Activated CD4-positive, alpha-beta T cell treated with anti-CD3 and anti-CD28 coated beads, Interleukin-2, amount 10 ng/mL, durations not matched to agents 24 days and 14 days (primary cell): ENCODE measurements at regions not wholly inside any gene's neighbourhood (a gene's known extent, or its start where the extent isn't known, plus 50 kb on each side); places are given as distances from the start of the nearest gene placed in this dataset.

ENCODE experiments used
- DNase-seq: peaks from one replicate; pipeline ENCODE4 v3.0.0; 2022
- H3K27ac Mint-ChIP-seq: one replicate; pipeline ENCODE4 v1.8.0; 2022; ENCODE audit warnings: mild to moderate bottlenecking, mixed read lengths
- H3K27me3 Mint-ChIP-seq: one replicate; pipeline ENCODE4 v1.8.0; 2022; ENCODE audit warnings: mixed read lengths
- H3K36me3 Mint-ChIP-seq: one replicate; pipeline ENCODE4 v1.8.0; 2022; ENCODE audit warnings: low read depth, mild to moderate bottlenecking, mixed read lengths
- H3K4me1 Mint-ChIP-seq: one replicate; pipeline ENCODE4 v1.8.0; 2021; ENCODE audit warnings: mixed read lengths
- H3K4me3 Mint-ChIP-seq: one replicate; pipeline ENCODE4 v1.8.0; 2022; ENCODE audit warnings: mild to moderate bottlenecking, moderate library complexity, mixed read lengths
- H3K9me3 Mint-ChIP-seq: one replicate; pipeline ENCODE4 v1.8.0; 2021; ENCODE audit warnings: mixed read lengths
- intact Hi-C: fragments of 100-400 bp; cut with micrococcal nuclease; formaldehyde crosslinking; loops from one replicate; pipeline ENCODE4 v1.15.1; 2023

- no peak overlapping the region for H3K4me3 Mint-ChIP-seq
- no peaks in the 10 kb centered on the region for H3K27me3 Mint-ChIP-seq
- no peak for DNase-seq
- intact Hi-C loops: no loop called here
- H3K9me3 Mint-ChIP-seq: no peaks in the 10 kb centered on the region
- no peak overlapping the region for H3K27ac Mint-ChIP-seq
- no peaks in the 10 kb centered on the region for H3K36me3 Mint-ChIP-seq
- H3K4me1 Mint-ChIP-seq: no peaks in the 10 kb centered on the region
Measured at GRCh38 chr5:97420646-97421045, 237.6 kb upstream of the RIOK2 start.

- intact Hi-C loops: no loop called here
- no peak for DNase-seq
- Mint-ChIP-seq H3K4me3 (no peak overlapping the region), H3K27me3 (no peaks in the 10 kb centered on the region), H3K27ac (no peak overlapping the region), H3K36me3 (no peaks in the 10 kb centered on the region), H3K9me3 (no peaks in the 10 kb centered on the region), H3K4me1 (no peaks in the 10 kb centered on the region)
Measured at GRCh38 chr5:97422678-97423077, 239.6 kb upstream of the RIOK2 start.

GRCh38 chr5:97425511-97425910 lies 242.5 kb upstream of the RIOK2 start:
- no peaks in the 10 kb centered on the region for H3K4me1 Mint-ChIP-seq
- H3K4me3 Mint-ChIP-seq: no peak overlapping the region
- H3K9me3 Mint-ChIP-seq: no peaks in the 10 kb centered on the region
- H3K27me3 Mint-ChIP-seq: no peaks in the 10 kb centered on the region
- intact Hi-C loops: no loop called here
- no peak for DNase-seq
- H3K36me3 Mint-ChIP-seq: no peaks in the 10 kb centered on the region
- H3K27ac Mint-ChIP-seq: no peak overlapping the region

GRCh38 chr5:97427235-97427634 lies 244.2 kb upstream of the RIOK2 start:
- intact Hi-C loops: no loop called here
- Mint-ChIP-seq H3K4me3 (no peak overlapping the region), H3K27me3 (no peaks in the 10 kb centered on the region), H3K4me1 (no peaks in the 10 kb centered on the region), H3K9me3 (no peaks in the 10 kb centered on the region), H3K27ac (no peak overlapping the region), H3K36me3 (no peaks in the 10 kb centered on the region)
- no peak for DNase-seq

GRCh38 chr5:97434021-97434420 lies 251.0 kb upstream of the RIOK2 start:
- H3K36me3 Mint-ChIP-seq: no peaks in the 10 kb centered on the region
- intact Hi-C loops: no loop called here
- H3K27me3 Mint-ChIP-seq: no peaks in the 10 kb centered on the region
- no peak overlapping the region for H3K27ac Mint-ChIP-seq
- no peaks in the 10 kb centered on the region for H3K4me1 Mint-ChIP-seq
- no peak for DNase-seq
- no peaks in the 10 kb centered on the region for H3K9me3 Mint-ChIP-seq
- no peak overlapping the region for H3K4me3 Mint-ChIP-seq

DNA sequence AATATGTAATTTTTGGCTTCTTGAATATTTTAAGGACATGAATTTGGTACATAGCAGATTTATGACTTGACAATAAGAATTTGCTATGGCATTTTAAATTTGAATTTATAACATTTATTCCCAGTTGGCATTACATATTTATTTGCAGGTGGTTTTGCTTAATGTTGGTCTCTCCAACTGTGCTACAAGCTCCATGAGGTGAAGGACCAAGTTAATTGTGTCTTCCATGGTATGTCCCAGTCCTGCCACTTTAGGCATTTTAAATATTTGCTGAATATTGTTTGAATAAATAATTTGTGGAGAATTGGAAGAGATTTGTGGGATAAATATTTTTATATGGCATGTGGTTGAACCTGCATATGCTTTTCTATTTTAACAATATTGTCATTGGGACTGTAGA lies 253.4 kb upstream of the RIOK2 start:
- H3K4me1 Mint-ChIP-seq: no peaks in the 10 kb centered on the region
- H3K27me3 Mint-ChIP-seq: no peaks in the 10 kb centered on the region
- no peak for DNase-seq
- H3K9me3 Mint-ChIP-seq: no peaks in the 10 kb centered on the region
- H3K36me3 Mint-ChIP-seq: no peaks in the 10 kb centered on the region
- intact Hi-C loops: no loop called here
- no peak overlapping the region for H3K4me3 Mint-ChIP-seq
- H3K27ac Mint-ChIP-seq: no peak overlapping the region

DNA sequence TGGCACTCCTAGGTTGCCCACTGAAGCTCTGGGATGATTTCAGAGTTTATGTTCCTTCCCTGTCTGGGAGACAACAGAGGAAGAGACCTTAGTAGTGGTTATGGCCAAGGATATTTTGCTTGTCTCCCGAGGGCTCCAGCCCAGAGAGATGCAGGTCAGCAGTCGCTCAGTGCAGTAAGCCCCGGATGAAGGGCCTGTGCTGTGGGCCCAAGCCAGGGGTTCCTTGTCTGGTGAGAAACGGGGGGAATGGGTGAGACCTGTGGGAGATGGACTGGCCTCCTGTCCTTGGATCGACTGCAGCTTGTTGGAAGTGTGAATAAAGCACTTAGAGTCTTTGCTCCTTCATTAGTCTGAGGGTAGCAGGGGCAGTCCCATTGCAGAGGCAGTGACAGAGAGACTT lies 260.7 kb upstream of the RIOK2 start:
- H3K27me3 Mint-ChIP-seq: no peaks in the 10 kb centered on the region
- DNase-seq: no peak
- intact Hi-C loops: no loop called here
- H3K27ac Mint-ChIP-seq: no peak overlapping the region
- H3K36me3 Mint-ChIP-seq: no peaks in the 10 kb centered on the region
- H3K4me3 Mint-ChIP-seq: no peak overlapping the region
- no peaks in the 10 kb centered on the region for H3K4me1 Mint-ChIP-seq
- peaks cover 7% of the 10 kb centered on the region for H3K9me3 Mint-ChIP-seq

- DNase-seq: no peak
- intact Hi-C loops: loop anchor here (5.0 kb wide), 1 partner anchor 1343 kb away; no protein-coding TSS in a partner anchor
- H3K27ac Mint-ChIP-seq: no peak overlapping the region
- H3K9me3 Mint-ChIP-seq: peaks cover 3% of the 10 kb centered on the region
- H3K4me1 Mint-ChIP-seq: no peaks in the 10 kb centered on the region
- H3K27me3 Mint-ChIP-seq: no peaks in the 10 kb centered on the region
- no peak overlapping the region for H3K4me3 Mint-ChIP-seq
- H3K36me3 Mint-ChIP-seq: no peaks in the 10 kb centered on the region
Measured at GRCh38 chr5:97449172-97449571, 266.1 kb upstream of the RIOK2 start.

DNA sequence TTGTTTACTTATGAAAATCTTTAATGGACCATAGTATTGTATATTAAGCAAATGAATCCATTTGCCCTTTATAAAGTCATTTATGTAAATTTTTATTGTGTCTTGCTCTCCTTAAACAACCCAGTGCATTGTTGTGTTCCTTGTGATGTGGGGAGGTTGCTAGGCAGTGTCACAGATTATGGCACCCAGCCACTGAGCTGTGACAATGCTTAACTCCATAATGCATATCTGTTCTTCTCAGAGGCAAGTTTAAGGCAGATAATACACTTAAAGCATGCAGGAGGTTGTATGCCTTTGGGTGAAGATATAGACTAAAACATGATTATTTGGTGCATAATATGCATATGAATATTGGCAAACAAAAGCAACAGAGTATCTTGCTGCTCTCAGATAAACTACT lies 269.6 kb upstream of the RIOK2 start:
- Mint-ChIP-seq H3K27ac (no peak overlapping the region), H3K27me3 (no peaks in the 10 kb centered on the region), H3K4me3 (no peak overlapping the region), H3K4me1 (no peaks in the 10 kb centered on the region), H3K9me3 (peaks cover 2% of the 10 kb centered on the region), H3K36me3 (no peaks in the 10 kb centered on the region)
- intact Hi-C loops: no loop called here
- no peak for DNase-seq

GRCh38 chr5:97453263-97453662 lies 270.2 kb upstream of the RIOK2 start:
- Mint-ChIP-seq H3K36me3 (no peaks in the 10 kb centered on the region), H3K4me3 (no peak overlapping the region), H3K27me3 (no peaks in the 10 kb centered on the region), H3K27ac (no peak overlapping the region), H3K4me1 (no peaks in the 10 kb centered on the region), H3K9me3 (no peaks in the 10 kb centered on the region)
- no peak for DNase-seq
- intact Hi-C loops: no loop called here

DNA sequence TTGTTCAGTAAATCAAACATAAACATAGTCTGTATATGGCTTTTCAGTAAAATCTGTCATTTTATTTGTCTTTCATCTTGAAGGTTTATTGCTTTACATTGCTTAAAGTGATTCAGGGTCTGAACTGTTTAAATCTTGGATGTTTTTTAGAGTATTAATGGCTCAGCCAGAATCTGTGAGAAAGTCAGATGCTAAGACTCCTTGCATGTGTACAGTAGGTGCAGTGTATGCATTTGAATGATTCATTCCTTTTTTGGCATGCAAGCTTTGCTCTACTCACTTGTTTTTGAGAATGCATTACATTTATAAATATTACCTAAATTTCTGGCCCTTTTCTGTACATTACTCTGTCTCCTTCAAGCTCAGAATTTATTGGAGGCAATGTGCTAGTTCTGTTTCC lies 271.0 kb upstream of the RIOK2 start:
- DNase-seq: no peak
- Mint-ChIP-seq H3K4me3 (no peak overlapping the region), H3K27ac (no peak overlapping the region), H3K4me1 (no peaks in the 10 kb centered on the region), H3K36me3 (no peaks in the 10 kb centered on the region), H3K9me3 (no peaks in the 10 kb centered on the region), H3K27me3 (no peaks in the 10 kb centered on the region)
- intact Hi-C loops: no loop called here

GRCh38 chr5:97455996-97456395 lies 272.9 kb upstream of the RIOK2 start:
- intact Hi-C loops: no loop called here
- H3K4me3 Mint-ChIP-seq: no peak overlapping the region
- H3K36me3 Mint-ChIP-seq: no peaks in the 10 kb centered on the region
- H3K27me3 Mint-ChIP-seq: no peaks in the 10 kb centered on the region
- no peaks in the 10 kb centered on the region for H3K9me3 Mint-ChIP-seq
- H3K27ac Mint-ChIP-seq: no peak overlapping the region
- no peak for DNase-seq
- no peaks in the 10 kb centered on the region for H3K4me1 Mint-ChIP-seq

- no peaks in the 10 kb centered on the region for H3K27me3 Mint-ChIP-seq
- no peaks in the 10 kb centered on the region for H3K4me1 Mint-ChIP-seq
- intact Hi-C loops: no loop called here
- H3K27ac Mint-ChIP-seq: no peak overlapping the region
- H3K9me3 Mint-ChIP-seq: no peaks in the 10 kb centered on the region
- DNase-seq: no peak
- H3K36me3 Mint-ChIP-seq: no peaks in the 10 kb centered on the region
- no peak overlapping the region for H3K4me3 Mint-ChIP-seq
Measured at GRCh38 chr5:97458851-97459250, 275.8 kb upstream of the RIOK2 start.

DNA sequence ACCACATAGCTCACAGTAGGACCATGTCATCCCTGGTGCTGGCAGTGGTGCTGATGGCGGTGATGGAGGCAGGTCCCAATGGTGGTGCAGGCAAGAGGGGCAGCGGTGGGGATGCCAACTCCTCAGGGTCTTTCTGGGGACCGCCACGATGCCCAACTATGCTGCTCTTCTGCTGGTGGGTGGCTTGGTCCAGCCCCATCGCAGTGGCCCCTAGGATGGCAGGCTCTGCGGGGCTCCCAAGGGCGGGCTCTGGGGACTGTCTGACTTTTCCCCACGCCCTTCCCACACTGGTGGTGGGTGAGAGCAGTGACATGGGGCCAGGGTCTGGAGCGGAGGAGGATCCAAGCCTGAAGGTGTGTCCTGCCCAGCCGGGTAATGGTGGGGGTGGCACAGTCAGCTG lies 288.9 kb upstream of the RIOK2 start:
- intact Hi-C loops: no loop called here
- H3K27me3 Mint-ChIP-seq: no peaks in the 10 kb centered on the region
- H3K9me3 Mint-ChIP-seq: no peaks in the 10 kb centered on the region
- H3K27ac Mint-ChIP-seq: no peak overlapping the region
- DNase-seq: no peak
- H3K36me3 Mint-ChIP-seq: no peaks in the 10 kb centered on the region
- H3K4me1 Mint-ChIP-seq: no peaks in the 10 kb centered on the region
- H3K4me3 Mint-ChIP-seq: no peak overlapping the region

DNA sequence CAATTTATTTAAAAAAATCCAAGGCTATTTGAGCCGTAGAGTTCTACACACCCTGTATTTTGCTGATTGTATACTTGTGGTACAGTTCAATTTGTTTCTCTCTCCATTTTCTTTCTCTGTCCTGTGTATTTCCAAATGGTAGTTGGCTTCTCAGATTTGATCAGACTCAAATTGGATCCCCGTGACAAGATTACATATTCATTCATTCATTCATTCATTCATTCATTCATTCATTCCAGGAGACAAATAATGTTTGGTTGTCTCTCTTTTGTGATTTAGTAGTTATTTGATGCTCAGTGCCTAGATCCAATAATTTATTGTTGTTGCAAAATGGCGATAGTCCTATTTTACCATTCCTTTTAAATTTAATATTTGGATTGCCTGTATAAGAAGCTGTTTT lies 292.8 kb upstream of the RIOK2 start:
- Mint-ChIP-seq H3K4me3 (no peak overlapping the region), H3K4me1 (no peaks in the 10 kb centered on the region), H3K9me3 (no peaks in the 10 kb centered on the region), H3K27me3 (peaks cover 1% of the 10 kb centered on the region), H3K27ac (no peak overlapping the region), H3K36me3 (no peaks in the 10 kb centered on the region)
- intact Hi-C loops: no loop called here
- no peak for DNase-seq
